Peyer's patch (tissue), 4 donors: ENCODE measurements at regions not wholly inside any gene's neighbourhood (a gene's known extent, or its start where the extent isn't known, plus 50 kb on each side); places are given as distances from the start of the nearest gene placed in this dataset.

Experiments
- CTCF ChIP-seq, 6 experiments: fragments of 450-650 bp in 4 of 6; fragments of 200-600 bp in 2 of 6; sonication (generic) in 1 of 6; IDR thresholded peaks; one replicate each; pipeline ENCODE4 v1.5.1; 2017 to 2019; ENCODE audit warnings: antibody characterized with exemption in 6 of 6, mild to moderate bottlenecking in 3 of 6, moderate library complexity in 1 of 6
- POLR2A ChIP-seq, 2 donors: fragments of 450-650 bp; IDR thresholded peaks; one replicate each; pipeline ENCODE4 v1.5.1; 2017; ENCODE audit warnings: antibody characterized with exemption in 2 of 2, mild to moderate bottlenecking in 2 of 2, moderate library complexity in 2 of 2

DNA sequence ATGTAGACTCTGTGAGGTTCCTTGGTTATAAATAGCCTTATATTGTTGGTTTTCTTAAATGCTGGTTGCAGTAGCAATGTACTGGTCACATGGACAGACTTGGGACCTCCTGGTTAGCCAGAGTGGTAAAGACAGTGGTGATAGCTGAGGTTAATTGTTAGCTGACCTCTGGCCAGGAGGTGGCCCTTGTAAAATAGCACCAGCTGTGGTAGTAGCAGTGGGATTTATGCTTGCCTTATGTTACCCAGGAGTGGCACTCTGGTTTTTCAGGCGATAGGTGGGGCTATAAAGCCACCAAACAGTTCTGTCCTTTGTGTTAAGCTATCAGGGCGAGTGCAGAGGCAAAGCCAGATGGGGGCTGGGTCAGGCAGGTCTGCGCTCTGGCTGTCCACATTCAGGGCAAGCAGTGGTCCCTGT lies 94.8 kb upstream of the SRD5A2 start:
- no peak for TF ChIP-seq CTCF (IDR thresholded peaks at IDR 0.05)
- TF ChIP-seq POLR2A (IDR thresholded peaks at IDR 0.05) = no peak
